Lower lobe of right lung (tissue), 2 donors: ENCODE measurements at regions not wholly inside any gene's neighbourhood (a gene's known extent, or its start where the extent isn't known, plus 50 kb on each side); places are given as distances from the start of the nearest gene placed in this dataset.

ENCODE experiments used
- ATAC-seq, 2 donors: fragments of 200-7000 bp; cut with Tn5 transposase; one replicate each; pipeline ENCODE4 v1.9.1; 2020 to 2022; ENCODE audit warnings: mild to moderate bottlenecking in 2 of 2, moderate library complexity in 2 of 2
- DNase-seq: peaks from one replicate; pipeline ENCODE4 v3.0.0-alpha.2; 2020
- H3K27ac ChIP-seq: fragments of 200-600 bp; one replicate; pipeline ENCODE4 v1.8.0; 2022
- H3K27me3 ChIP-seq: fragments of 200-600 bp; one replicate; pipeline ENCODE4 v1.8.0; 2022; ENCODE audit warnings: low read depth
- H3K36me3 ChIP-seq: fragments of 200-600 bp; one replicate; pipeline ENCODE4 v1.8.0; 2022; ENCODE audit warnings: mild to moderate bottlenecking
- H3K4me1 ChIP-seq: fragments of 200-600 bp; one replicate; pipeline ENCODE4 v1.8.0; 2022
- H3K4me3 ChIP-seq: fragments of 200-600 bp; one replicate; pipeline ENCODE4 v1.8.0; 2022; ENCODE audit warnings: mild to moderate bottlenecking
- H3K9me3 ChIP-seq: fragments of 200-600 bp; one replicate; pipeline ENCODE4 v1.8.0; 2022
- CTCF ChIP-seq: fragments of 200-600 bp; IDR thresholded peaks from one replicate; pipeline ENCODE4 v1.8.0; 2022; ENCODE audit warnings: antibody characterized with exemption, mild to moderate bottlenecking
- intact Hi-C: fragments of 100-400 bp; cut with DNase I; formaldehyde crosslinking; loops from one replicate; pipeline ENCODE4 v1.11.0; 2022
- donor health status: DM: no; HTN: yes; CAD: no; lungs with severe emphysema.

DNA sequence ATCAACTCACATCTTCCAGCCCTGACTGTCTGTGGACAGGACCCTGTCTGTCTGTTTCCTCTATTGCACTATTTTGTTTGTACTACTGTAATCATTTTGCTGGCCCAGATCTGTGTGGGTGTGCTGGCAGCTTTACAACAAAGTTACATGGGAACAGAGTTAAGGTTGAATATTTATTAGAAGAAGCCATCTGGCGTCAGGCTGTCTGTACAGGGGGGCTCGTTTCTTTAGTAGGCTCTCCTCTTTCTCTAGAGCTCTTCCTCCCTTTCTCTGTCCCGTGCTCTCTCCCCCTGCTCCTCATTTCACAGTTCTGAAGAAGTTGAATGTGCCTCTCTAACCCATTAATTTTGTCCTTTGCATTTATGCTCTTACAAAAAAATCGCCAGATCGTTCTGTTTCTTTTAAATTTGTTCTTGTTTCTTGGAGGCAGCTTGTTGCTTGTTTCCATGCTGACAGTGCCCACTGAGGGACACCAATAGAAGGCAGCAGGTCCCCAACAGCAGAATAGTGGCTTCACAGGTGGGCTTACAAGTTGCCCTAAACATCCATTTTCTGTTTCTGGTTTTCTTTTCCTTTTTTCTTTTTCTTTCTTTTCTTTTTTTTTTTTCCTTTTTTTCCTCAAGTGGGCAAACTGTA, 315.2 kb upstream of the ZEB2 start:
- Histone ChIP-seq H3K4me3 (no peak overlapping the region), H3K36me3 (no peaks in the 10 kb centered on the region), H3K4me1 (no peaks in the 10 kb centered on the region), H3K27ac (no peak overlapping the region), H3K27me3 (no peaks in the 10 kb centered on the region), H3K9me3 (no peaks in the 10 kb centered on the region)
- TF ChIP-seq CTCF: no peak
- DNase-seq (no peak), ATAC-seq (no peak)
- intact Hi-C loops: no loop called here

DNA sequence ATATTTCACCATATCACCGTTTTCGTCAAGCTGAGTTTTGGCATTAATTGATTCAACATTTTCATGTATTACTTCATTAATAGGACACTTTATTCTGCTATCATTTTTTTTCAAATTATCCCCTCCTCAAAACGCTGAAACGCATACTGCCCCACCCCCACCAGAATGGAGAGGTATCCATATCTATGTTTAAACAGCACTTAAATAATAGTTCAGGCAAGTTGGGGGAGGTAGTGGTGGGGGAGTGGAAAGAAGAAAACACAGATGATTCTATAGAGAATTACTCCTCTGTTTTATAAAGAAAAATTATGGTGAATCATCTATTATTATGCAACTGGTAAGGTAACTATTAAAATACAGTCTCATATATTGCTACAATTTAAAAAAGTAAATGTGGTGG, 314.4 kb upstream of the ZEB2 start:
- DNase-seq (no peak), ATAC-seq (no peak)
- no peak overlapping the region for H3K27ac ChIP-seq
- H3K27me3 ChIP-seq: no peaks in the 10 kb centered on the region
- H3K4me1 ChIP-seq: no peaks in the 10 kb centered on the region
- no peak overlapping the region for H3K4me3 ChIP-seq
- H3K36me3 ChIP-seq: no peaks in the 10 kb centered on the region
- TF ChIP-seq CTCF: no peak
- intact Hi-C loops: no loop called here
- no peaks in the 10 kb centered on the region for H3K9me3 ChIP-seq

DNA sequence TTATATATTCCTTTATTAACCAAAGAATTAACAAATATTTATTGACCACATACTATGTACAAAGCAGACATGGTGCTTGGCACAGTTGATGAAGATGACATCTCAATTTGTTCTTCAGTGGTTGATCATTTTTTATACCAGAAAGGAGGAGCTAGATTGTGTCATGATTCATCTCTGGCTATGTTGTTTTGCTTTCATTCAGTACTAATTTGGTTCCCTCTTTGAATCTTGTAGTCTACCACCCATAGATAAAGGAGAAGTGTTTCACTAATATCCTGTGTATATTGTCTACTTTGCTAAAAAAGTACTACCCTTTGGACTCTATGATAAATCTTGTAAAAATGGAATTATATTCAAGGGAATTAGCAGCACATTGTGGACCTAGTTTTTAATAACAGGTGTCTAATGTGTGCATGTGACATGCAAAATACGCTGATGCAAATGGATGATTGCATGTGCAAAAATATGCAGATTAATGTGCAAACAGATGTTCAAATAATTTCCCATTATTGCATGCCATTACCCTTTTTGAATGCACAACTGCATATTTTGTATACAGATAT, 313.2 kb upstream of the ZEB2 start:
- no peaks in the 10 kb centered on the region for H3K27me3 ChIP-seq
- no peak for TF ChIP-seq CTCF
- H3K27ac ChIP-seq: no peak overlapping the region
- no peaks in the 10 kb centered on the region for H3K4me1 ChIP-seq
- no peaks in the 10 kb centered on the region for H3K36me3 ChIP-seq
- DNase-seq (no peak), ATAC-seq (no peak)
- no peak overlapping the region for H3K4me3 ChIP-seq
- intact Hi-C loops: no loop called here
- no peaks in the 10 kb centered on the region for H3K9me3 ChIP-seq

DNA sequence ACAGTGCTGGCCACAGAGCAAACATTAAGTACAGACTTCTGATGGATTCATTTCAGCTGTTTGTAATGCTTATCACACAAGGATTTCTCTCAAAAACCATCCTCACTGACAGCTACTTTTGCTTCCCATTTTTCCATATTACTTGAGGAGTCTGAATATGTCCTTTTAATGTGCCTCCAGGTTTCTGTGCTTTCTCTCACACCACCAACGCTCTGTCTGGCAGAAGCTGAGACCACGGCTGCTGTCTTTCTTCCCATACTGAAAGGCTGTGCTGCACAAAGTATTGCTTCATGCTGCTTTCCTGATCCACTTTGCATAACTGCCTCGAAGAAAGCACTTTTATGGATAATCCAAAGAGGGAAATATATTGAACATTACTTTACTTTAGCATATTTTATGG, 312.1 kb upstream of the ZEB2 start:
- intact Hi-C loops: no loop called here

GRCh38 chr2:144830543-144830942, 310.6 kb upstream of the ZEB2 start:
- Histone ChIP-seq H3K27me3 (no peaks in the 10 kb centered on the region), H3K27ac (no peak overlapping the region), H3K36me3 (no peaks in the 10 kb centered on the region), H3K9me3 (no peaks in the 10 kb centered on the region), H3K4me3 (no peak overlapping the region), H3K4me1 (no peaks in the 10 kb centered on the region)
- DNase-seq (no peak), ATAC-seq (no peak)
- TF ChIP-seq CTCF: no peak
- intact Hi-C loops: no loop called here

More for the DNA sequence above, 312.1 kb upstream of the ZEB2 start:
- DNase-seq (no peak), ATAC-seq (no peak)
- no peaks in the 10 kb centered on the region for H3K27me3 ChIP-seq
- H3K4me3 ChIP-seq: no peak overlapping the region
- H3K36me3 ChIP-seq: no peaks in the 10 kb centered on the region
- no peaks in the 10 kb centered on the region for H3K4me1 ChIP-seq
- H3K27ac ChIP-seq: no peak overlapping the region
- no peaks in the 10 kb centered on the region for H3K9me3 ChIP-seq
- TF ChIP-seq CTCF: no peak
